CD14-positive monocyte (primary cell): ENCODE measurements at regions not wholly inside any gene's neighbourhood (a gene's known extent, or its start where the extent isn't known, plus 50 kb on each side); places are given as distances from the start of the nearest gene placed in this dataset.

Experiments
- DNase-seq, 3 donors: peaks; one replicate each; pipeline ENCODE4 v3.0.0-alpha.2; 2011 to 2022
- H2AFZ ChIP-seq: 2 replicates; pipeline ENCODE4 v1.6.0; 2012; ENCODE audit warnings: mild to moderate bottlenecking, low read depth, low read length, inconsistent platforms; ENCODE audit not compliant: insufficient read depth, poor library complexity, severe bottlenecking
- H3K27ac ChIP-seq, 2 donors: 1 replicate in 1 of 2; 2 replicates in 1 of 2; pipeline ENCODE4 v1.5.1; 2012 to 2013; ENCODE audit warnings: low read length in 2 of 2, control low read depth in 1 of 2, inconsistent platforms in 1 of 2, low read depth in 1 of 2, mild to moderate bottlenecking in 1 of 2
- H3K27me3 ChIP-seq, 2 donors: one replicate each; pipeline versions ENCODE4 v1.6.0 to v1.6.1; 2011 to 2013; ENCODE audit warnings: low read length in 2 of 2; ENCODE audit not compliant: control insufficient read depth in 2 of 2, insufficient read depth in 2 of 2
- H3K36me3 ChIP-seq, 2 donors: replicated peaks in 1 of 2; 1 replicate in 1 of 2; 2 replicates in 1 of 2; pipeline versions ENCODE4 v1.5.1 to v1.6.1; 2012 to 2013; ENCODE audit warnings: low read length in 2 of 2, control low read depth in 1 of 2, inconsistent platforms in 1 of 2, mild to moderate bottlenecking in 1 of 2; ENCODE audit not compliant: insufficient read depth in 2 of 2, control insufficient read depth in 1 of 2
- H3K4me1 ChIP-seq, 2 donors: 1 replicate in 1 of 2; 2 replicates in 1 of 2; pipeline versions ENCODE4 v1.5.1 to v1.6.1; 2012 to 2013; ENCODE audit warnings: low read length in 2 of 2, control low read depth in 1 of 2, inconsistent platforms in 1 of 2, mild to moderate bottlenecking in 1 of 2, moderate library complexity in 1 of 2; ENCODE audit not compliant: insufficient read depth in 2 of 2, control insufficient read depth in 1 of 2
- H3K4me2 ChIP-seq: replicated peaks from 2 replicates; pipeline ENCODE3; 2012; ENCODE audit warnings: low read length, moderate library complexity, mild to moderate bottlenecking; ENCODE audit not compliant: poor library complexity, severe bottlenecking; ENCODE audit errors: extremely low read depth
- H3K4me3 ChIP-seq, 3 experiments: fragments of 200-600 bp in 1 of 3; sonication (generic) in 1 of 3; replicated peaks in 1 of 3; 1 replicate in 2 of 3; 2 replicates in 1 of 3; pipeline ENCODE4 v1.5.1; 2011 to 2013; ENCODE audit warnings: low read length in 3 of 3, mild to moderate bottlenecking in 3 of 3, control low read depth in 2 of 3, low read depth in 2 of 3, inconsistent platforms in 1 of 3, moderate library complexity in 1 of 3
- H3K79me2 ChIP-seq: 2 replicates; pipeline ENCODE4 v1.6.0; 2012; ENCODE audit warnings: mild to moderate bottlenecking, control low read depth, inconsistent platforms, low read length, moderate library complexity; ENCODE audit not compliant: insufficient read depth
- H3K9ac ChIP-seq: 2 replicates; pipeline ENCODE4 v1.6.0; 2017; ENCODE audit warnings: low read length, mild to moderate bottlenecking; ENCODE audit not compliant: insufficient read depth, poor library complexity, severe bottlenecking
- H3K9me3 ChIP-seq, 2 donors: replicated peaks in 1 of 2; 1 replicate in 1 of 2; 2 replicates in 1 of 2; pipeline versions ENCODE4 v1.5.1 to v1.6.1; 2012 to 2013; ENCODE audit warnings: low read length in 2 of 2, control low read depth in 1 of 2; ENCODE audit not compliant: control insufficient read depth in 1 of 2, insufficient read depth in 1 of 2
- H4K20me1 ChIP-seq: 2 replicates; pipeline ENCODE4 v1.6.0; 2012; ENCODE audit warnings: mild to moderate bottlenecking, low read length, control low read depth, moderate library complexity; ENCODE audit not compliant: insufficient read depth
- H3K27ac Mint-ChIP-seq, 7 donors: one replicate each; pipeline ENCODE4 v1.8.0; 2020; ENCODE audit warnings: mild to moderate bottlenecking in 7 of 7, mixed read lengths in 7 of 7, moderate library complexity in 6 of 7, inconsistent platforms in 2 of 7
- H3K27me3 Mint-ChIP-seq, 3 donors: one replicate each; pipeline ENCODE4 v1.8.0; 2021 to 2022; ENCODE audit warnings: low read depth in 3 of 3, mild to moderate bottlenecking in 3 of 3, mixed read lengths in 3 of 3, moderate library complexity in 3 of 3, inconsistent platforms in 1 of 3
- H3K36me3 Mint-ChIP-seq, 2 donors: one replicate each; pipeline ENCODE4 v1.8.0; 2020; ENCODE audit warnings: mixed read lengths in 2 of 2, inconsistent platforms in 1 of 2, mild to moderate bottlenecking in 1 of 2
- H3K4me1 Mint-ChIP-seq: one replicate; pipeline ENCODE4 v1.8.0; 2020; ENCODE audit warnings: mild to moderate bottlenecking, mixed read lengths
- H3K4me3 Mint-ChIP-seq, 2 donors: one replicate each; pipeline ENCODE4 v1.8.0; 2020; ENCODE audit warnings: mild to moderate bottlenecking in 2 of 2, mixed read lengths in 2 of 2, moderate library complexity in 1 of 2
- H3K9me3 Mint-ChIP-seq, 7 donors: one replicate each; pipeline ENCODE4 v1.8.0; 2020 to 2022; ENCODE audit warnings: mixed read lengths in 7 of 7, mild to moderate bottlenecking in 6 of 7, moderate library complexity in 6 of 7, inconsistent platforms in 2 of 7
- WGBS: methylation state at CpG from one replicate; pipeline ENCODE4 v1.1.5; 2013; ENCODE audit warnings: missing lambda C conversion rate; ENCODE audit not compliant: insufficient coverage; 5-methylcytosine and 5-hydroxymethylcytosine counted together
- intact Hi-C, 2 donors: fragments of 100-400 bp; cut with micrococcal nuclease; formaldehyde crosslinking; loops; one replicate each; pipeline versions ENCODE4 v1.15.0 to v1.15.1; 2023
- TF ChIP-seq, protein P1 (sequence below): fragments of 200-600 bp; IDR thresholded peaks from one replicate; pipeline ENCODE4 v1.8.0; 2022; ENCODE audit warnings: antibody characterized with exemption, mild to moderate bottlenecking

DNA sequence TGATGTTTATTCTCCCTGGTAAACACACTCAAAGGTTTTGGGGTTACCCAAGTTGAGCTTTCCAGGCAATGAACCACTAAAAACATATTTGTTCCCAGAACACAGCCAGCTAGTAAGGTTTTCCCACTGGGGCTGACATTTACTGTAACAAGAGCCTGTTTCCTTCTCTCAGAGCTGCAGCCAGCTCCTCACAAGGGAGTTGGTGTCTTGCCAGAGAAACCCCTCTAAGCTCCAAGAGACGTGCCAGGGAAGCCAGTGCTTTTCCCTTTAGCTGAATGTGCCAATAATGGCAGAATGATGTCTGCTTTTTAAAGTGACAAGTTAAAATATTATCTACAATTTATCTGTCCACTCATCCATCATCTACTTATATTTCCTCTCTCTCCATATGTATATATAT lies 170.8 kb upstream of the RBFOX1 start:
- Histone ChIP-seq H3K9me3 (peaks cover 0 to 3% of the 10 kb centered on the region in 2 donors), H4K20me1 (no peaks in the 10 kb centered on the region), H3K9ac (no peak overlapping the region), H3K27ac (no peak overlapping the region), H3K27me3 (no peaks in the 10 kb centered on the region), H3K4me2 (no peak overlapping the region), H3K4me3 (no peak overlapping the region), H3K36me3 (no peaks in the 10 kb centered on the region), H2AFZ (no peak overlapping the region), H3K79me2 (no peaks in the 10 kb centered on the region), H3K4me1 (no peaks in the 10 kb centered on the region)
- no peaks in the 10 kb centered on the region for H3K36me3 Mint-ChIP-seq
- TF ChIP-seq, protein P1, sequence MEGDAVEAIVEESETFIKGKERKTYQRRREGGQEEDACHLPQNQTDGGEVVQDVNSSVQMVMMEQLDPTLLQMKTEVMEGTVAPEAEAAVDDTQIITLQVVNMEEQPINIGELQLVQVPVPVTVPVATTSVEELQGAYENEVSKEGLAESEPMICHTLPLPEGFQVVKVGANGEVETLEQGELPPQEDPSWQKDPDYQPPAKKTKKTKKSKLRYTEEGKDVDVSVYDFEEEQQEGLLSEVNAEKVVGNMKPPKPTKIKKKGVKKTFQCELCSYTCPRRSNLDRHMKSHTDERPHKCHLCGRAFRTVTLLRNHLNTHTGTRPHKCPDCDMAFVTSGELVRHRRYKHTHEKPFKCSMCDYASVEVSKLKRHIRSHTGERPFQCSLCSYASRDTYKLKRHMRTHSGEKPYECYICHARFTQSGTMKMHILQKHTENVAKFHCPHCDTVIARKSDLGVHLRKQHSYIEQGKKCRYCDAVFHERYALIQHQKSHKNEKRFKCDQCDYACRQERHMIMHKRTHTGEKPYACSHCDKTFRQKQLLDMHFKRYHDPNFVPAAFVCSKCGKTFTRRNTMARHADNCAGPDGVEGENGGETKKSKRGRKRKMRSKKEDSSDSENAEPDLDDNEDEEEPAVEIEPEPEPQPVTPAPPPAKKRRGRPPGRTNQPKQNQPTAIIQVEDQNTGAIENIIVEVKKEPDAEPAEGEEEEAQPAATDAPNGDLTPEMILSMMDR = no peak
- peaks cover 0 to 5% (median 2%) of the 10 kb centered on the region in 7 donors for H3K9me3 Mint-ChIP-seq
- no peak overlapping the region for H3K27ac Mint-ChIP-seq
- no peak for DNase-seq
- H3K27me3 Mint-ChIP-seq = no peaks in the 10 kb centered on the region
- intact Hi-C loops = no loop called here
- H3K4me1 Mint-ChIP-seq = no peaks in the 10 kb centered on the region
- H3K4me3 Mint-ChIP-seq = no peak overlapping the region
- no CpG with 5 or more reads among the region's 1 CpG for WGBS

DNA sequence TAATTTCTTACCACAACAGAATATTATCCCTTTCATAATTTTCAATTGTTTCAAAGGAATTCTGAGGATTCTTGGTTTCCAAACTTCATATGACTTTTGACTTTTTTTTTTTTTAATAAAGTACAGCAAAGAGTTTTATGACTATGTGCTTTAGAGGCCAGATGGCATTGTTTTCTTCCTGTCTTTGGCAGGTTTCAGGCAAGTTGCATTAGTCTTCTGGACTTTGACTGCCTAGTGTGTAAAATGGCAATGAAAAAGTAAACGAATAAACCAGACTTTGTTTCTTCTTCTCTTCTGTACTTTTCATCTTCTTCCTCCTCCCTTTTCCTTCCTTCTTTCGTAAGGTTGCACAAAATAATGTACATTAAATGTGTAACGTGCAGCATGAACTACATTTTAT lies 172.6 kb upstream of the RBFOX1 start:
- no peaks in the 10 kb centered on the region for H3K27me3 ChIP-seq
- H4K20me1 ChIP-seq = no peaks in the 10 kb centered on the region
- no peak overlapping the region for H3K27ac Mint-ChIP-seq
- H3K4me2 ChIP-seq = no peak overlapping the region
- H3K9me3 Mint-ChIP-seq = peaks cover 0 to 3% (median 0%) of the 10 kb centered on the region in 7 donors
- no CpG with 5 or more reads among the region's 3 CpGs for WGBS
- H3K27ac ChIP-seq = no peak overlapping the region
- TF ChIP-seq, protein P1 = no peak
- no peak for DNase-seq
- intact Hi-C loops = no loop called here
- no peaks in the 10 kb centered on the region for H3K79me2 ChIP-seq
- H3K36me3 Mint-ChIP-seq = no peaks in the 10 kb centered on the region
- H3K4me1 ChIP-seq = no peaks in the 10 kb centered on the region
- H3K4me1 Mint-ChIP-seq = no peaks in the 10 kb centered on the region
- no peaks in the 10 kb centered on the region for H3K9me3 ChIP-seq
- H3K4me3 ChIP-seq = no peak overlapping the region
- no peak overlapping the region for H3K9ac ChIP-seq
- no peaks in the 10 kb centered on the region for H3K27me3 Mint-ChIP-seq
- H3K36me3 ChIP-seq = no peaks in the 10 kb centered on the region
- H2AFZ ChIP-seq = no peak overlapping the region
- no peak overlapping the region for H3K4me3 Mint-ChIP-seq
